ENCODE measurements at regions not wholly inside any gene's neighbourhood (a gene's known extent, or its start where the extent isn't known, plus 50 kb on each side); places are given as distances from the start of the nearest gene placed in this dataset.

DNA sequence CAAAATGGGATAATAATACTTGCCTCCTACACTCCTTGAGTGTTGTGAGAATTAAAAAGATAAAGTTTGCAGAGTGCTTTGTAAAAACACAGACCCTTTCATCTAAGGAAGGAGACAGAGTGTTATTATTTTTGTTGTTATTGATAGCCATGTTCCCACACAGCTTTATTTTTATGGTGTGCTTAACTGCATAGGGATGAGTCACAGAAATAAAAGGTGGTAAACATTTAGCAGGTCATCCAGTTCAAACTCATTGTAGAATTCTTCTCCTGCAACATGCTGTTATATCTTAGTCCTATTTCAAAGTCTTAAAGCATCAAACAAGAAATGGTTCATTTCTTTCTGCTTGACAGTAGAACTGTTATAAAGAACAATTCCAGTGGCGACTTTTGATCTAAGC, 367.5 kb upstream of the ACTBL2 start:
- Mint-ChIP-seq H3K36me3 (ENCODE audit: low read depth) (no peaks in the 10 kb centered on the region), H3K9me3 (peaks cover 1% of the 10 kb centered on the region), H3K4me1 (no peaks in the 10 kb centered on the region), H3K27ac (ENCODE audit: unreplicated experiment) (no peak overlapping the region), H3K4me3 (no peak overlapping the region), H3K27me3 (ENCODE audit: low read depth) (no peaks in the 10 kb centered on the region)
- no peak for DNase-seq (ENCODE audit: low read depth, low spot score)
- TF ChIP-seq, protein P1, sequence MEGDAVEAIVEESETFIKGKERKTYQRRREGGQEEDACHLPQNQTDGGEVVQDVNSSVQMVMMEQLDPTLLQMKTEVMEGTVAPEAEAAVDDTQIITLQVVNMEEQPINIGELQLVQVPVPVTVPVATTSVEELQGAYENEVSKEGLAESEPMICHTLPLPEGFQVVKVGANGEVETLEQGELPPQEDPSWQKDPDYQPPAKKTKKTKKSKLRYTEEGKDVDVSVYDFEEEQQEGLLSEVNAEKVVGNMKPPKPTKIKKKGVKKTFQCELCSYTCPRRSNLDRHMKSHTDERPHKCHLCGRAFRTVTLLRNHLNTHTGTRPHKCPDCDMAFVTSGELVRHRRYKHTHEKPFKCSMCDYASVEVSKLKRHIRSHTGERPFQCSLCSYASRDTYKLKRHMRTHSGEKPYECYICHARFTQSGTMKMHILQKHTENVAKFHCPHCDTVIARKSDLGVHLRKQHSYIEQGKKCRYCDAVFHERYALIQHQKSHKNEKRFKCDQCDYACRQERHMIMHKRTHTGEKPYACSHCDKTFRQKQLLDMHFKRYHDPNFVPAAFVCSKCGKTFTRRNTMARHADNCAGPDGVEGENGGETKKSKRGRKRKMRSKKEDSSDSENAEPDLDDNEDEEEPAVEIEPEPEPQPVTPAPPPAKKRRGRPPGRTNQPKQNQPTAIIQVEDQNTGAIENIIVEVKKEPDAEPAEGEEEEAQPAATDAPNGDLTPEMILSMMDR (conservative IDR thresholded peaks at IDR 0.05) = no peak

DNA sequence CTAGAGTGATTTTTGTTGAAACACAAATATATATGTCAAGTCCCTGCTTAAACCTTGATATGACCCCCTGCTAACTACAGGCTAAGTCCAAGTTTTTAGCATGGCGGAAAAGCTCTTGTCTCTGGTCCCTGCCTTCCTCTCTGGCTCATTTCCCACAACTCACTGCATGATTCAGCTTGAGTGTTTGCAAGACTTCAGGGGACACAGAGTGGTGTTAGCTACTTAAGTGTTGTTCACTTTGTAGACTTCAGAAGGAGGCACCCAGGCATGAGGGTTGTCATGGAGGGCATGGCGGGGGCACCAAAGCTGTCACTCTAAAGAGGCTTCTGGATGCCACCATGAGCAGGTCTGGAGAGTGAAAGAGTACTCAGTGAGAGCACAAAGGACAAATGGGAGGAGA, 362.4 kb upstream of the ACTBL2 start:
- H3K27ac Mint-ChIP-seq (ENCODE audit: unreplicated experiment) = peak overlapping the region; percentile 17
- TF ChIP-seq, protein P1 (conservative IDR thresholded peaks at IDR 0.05) = no peak
- H3K9me3 Mint-ChIP-seq = peaks cover 3% of the 10 kb centered on the region
- H3K36me3 Mint-ChIP-seq (ENCODE audit: low read depth) = no peaks in the 10 kb centered on the region
- no peaks in the 10 kb centered on the region for H3K27me3 Mint-ChIP-seq (ENCODE audit: low read depth)
- H3K4me1 Mint-ChIP-seq = peaks cover 16% of the 10 kb centered on the region
- no peak for DNase-seq (ENCODE audit: low read depth, low spot score)
- no peak overlapping the region for H3K4me3 Mint-ChIP-seq

DNA sequence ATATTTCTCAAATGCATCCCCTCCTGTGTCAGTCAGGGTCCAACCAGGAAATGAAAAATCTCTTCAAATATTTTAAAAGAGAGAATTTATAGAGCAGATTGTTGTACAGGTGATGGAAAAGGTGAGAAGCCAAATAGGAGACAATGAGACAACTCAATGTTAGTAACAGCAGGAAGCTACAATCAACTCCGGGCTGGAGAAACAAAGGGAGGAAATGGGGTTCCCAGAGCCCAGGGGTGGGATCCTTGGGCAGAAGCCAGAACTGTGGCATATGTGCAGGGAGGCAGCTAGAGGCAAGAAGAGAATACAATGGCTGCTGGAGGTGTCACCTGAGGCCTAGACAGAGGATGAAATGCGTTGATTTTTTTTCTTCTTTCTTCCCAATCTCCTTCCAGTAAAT, 361.8 kb upstream of the ACTBL2 start:
- H3K4me3 Mint-ChIP-seq = no peak overlapping the region
- no peaks in the 10 kb centered on the region for H3K36me3 Mint-ChIP-seq (ENCODE audit: low read depth)
- DNase-seq (ENCODE audit: low read depth, low spot score) = no peak
- no peak overlapping the region for H3K27ac Mint-ChIP-seq (ENCODE audit: unreplicated experiment)
- H3K4me1 Mint-ChIP-seq = peaks cover 16% of the 10 kb centered on the region
- TF ChIP-seq, protein P1 (conservative IDR thresholded peaks at IDR 0.05) = no peak
- no peaks in the 10 kb centered on the region for H3K27me3 Mint-ChIP-seq (ENCODE audit: low read depth)
- peaks cover 3% of the 10 kb centered on the region for H3K9me3 Mint-ChIP-seq

GRCh38 chr5:57843059-57843367, 360.4 kb upstream of the ACTBL2 start:
- H3K4me1 Mint-ChIP-seq = peaks cover 16% of the 10 kb centered on the region

DNA sequence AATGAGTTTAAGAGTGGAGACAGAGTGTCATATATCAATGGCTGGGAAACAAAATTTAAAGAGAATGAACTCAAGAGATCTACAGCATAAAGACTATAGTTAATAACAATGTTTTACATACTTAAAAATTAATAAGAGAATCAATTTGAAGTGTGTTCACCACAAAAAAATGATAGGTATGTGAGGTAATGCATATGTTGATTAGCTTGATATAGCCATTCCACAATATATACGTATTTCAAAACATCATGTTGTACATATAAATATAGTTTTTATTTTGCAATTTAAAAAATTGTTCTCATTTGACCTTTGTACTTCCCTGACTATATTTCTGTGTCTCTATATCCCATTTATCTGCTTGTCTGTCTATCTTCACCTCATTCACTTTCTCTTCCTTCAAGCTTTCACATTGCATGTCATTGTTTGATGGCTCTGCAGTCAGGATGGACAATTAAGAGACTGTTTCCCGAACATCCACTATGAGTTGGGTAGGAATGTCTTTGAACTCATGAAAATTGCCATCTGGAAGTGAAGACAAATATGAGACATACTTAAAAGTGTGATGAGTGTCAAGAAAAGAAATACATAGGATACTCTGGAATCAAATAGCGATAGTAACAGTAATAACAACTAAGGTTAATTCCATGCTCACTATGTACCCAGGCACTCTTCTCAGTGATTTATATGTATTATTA, 359.9 kb upstream of the ACTBL2 start:
- no peaks in the 10 kb centered on the region for H3K36me3 Mint-ChIP-seq (ENCODE audit: low read depth)
- peaks cover 16% of the 10 kb centered on the region for H3K4me1 Mint-ChIP-seq
- TF ChIP-seq, protein P1 (conservative IDR thresholded peaks at IDR 0.05) = no peak

More at GRCh38 chr5:57843059-57843367, 360.4 kb upstream of the ACTBL2 start:
- TF ChIP-seq, protein P1 (conservative IDR thresholded peaks at IDR 0.05) = no peak
- H3K36me3 Mint-ChIP-seq (ENCODE audit: low read depth) = no peaks in the 10 kb centered on the region
- H3K4me3 Mint-ChIP-seq = no peak overlapping the region
- H3K27ac Mint-ChIP-seq (ENCODE audit: unreplicated experiment) = no peak overlapping the region
- H3K27me3 Mint-ChIP-seq (ENCODE audit: low read depth) = no peaks in the 10 kb centered on the region
- no peak for DNase-seq (ENCODE audit: low read depth, low spot score)
- peaks cover 3% of the 10 kb centered on the region for H3K9me3 Mint-ChIP-seq

More for the DNA sequence above, 359.9 kb upstream of the ACTBL2 start:
- no peak overlapping the region for H3K4me3 Mint-ChIP-seq
- H3K9me3 Mint-ChIP-seq = peaks cover 3% of the 10 kb centered on the region
- H3K27me3 Mint-ChIP-seq (ENCODE audit: low read depth) = no peaks in the 10 kb centered on the region
- H3K27ac Mint-ChIP-seq (ENCODE audit: unreplicated experiment) = no peak overlapping the region
- no peak for DNase-seq (ENCODE audit: low read depth, low spot score)
